ENCODE measurements at regions not wholly inside any gene's neighbourhood (a gene's known extent, or its start where the extent isn't known, plus 50 kb on each side); places are given as distances from the start of the nearest gene placed in this dataset.

GRCh38 chr9:91037511-91038482, 236.2 kb downstream of the SYK start:
- TF ChIP-seq, protein P1, sequence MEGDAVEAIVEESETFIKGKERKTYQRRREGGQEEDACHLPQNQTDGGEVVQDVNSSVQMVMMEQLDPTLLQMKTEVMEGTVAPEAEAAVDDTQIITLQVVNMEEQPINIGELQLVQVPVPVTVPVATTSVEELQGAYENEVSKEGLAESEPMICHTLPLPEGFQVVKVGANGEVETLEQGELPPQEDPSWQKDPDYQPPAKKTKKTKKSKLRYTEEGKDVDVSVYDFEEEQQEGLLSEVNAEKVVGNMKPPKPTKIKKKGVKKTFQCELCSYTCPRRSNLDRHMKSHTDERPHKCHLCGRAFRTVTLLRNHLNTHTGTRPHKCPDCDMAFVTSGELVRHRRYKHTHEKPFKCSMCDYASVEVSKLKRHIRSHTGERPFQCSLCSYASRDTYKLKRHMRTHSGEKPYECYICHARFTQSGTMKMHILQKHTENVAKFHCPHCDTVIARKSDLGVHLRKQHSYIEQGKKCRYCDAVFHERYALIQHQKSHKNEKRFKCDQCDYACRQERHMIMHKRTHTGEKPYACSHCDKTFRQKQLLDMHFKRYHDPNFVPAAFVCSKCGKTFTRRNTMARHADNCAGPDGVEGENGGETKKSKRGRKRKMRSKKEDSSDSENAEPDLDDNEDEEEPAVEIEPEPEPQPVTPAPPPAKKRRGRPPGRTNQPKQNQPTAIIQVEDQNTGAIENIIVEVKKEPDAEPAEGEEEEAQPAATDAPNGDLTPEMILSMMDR (IDR thresholded peaks at IDR 0.05): no peak
- no peak for TF ChIP-seq POLR2A (IDR thresholded peaks at IDR 0.05)
